Colonic mucosa (tissue), 4 donors: ENCODE measurements at regions not wholly inside any gene's neighbourhood (a gene's known extent, or its start where the extent isn't known, plus 50 kb on each side); places are given as distances from the start of the nearest gene placed in this dataset.
"Not testable (repeated sequence)": the region's sequence is repeated elsewhere in the genome, so short reads cannot be mapped to it uniquely, and the experiment has no call there.

Experiments used
- DNase-seq: peaks from one replicate; pipeline ENCODE4 v3.0.0-alpha.2; 2020
- H3K27ac ChIP-seq: fragments of 200-600 bp; one replicate; pipeline ENCODE4 v1.8.0; 2021
- H3K27me3 ChIP-seq: fragments of 200-600 bp; one replicate; pipeline ENCODE4 v1.8.0; 2021
- H3K36me3 ChIP-seq: fragments of 200-600 bp; one replicate; pipeline ENCODE4 v1.8.0; 2021
- H3K4me1 ChIP-seq: fragments of 200-600 bp; one replicate; pipeline ENCODE4 v1.8.0; 2021; ENCODE audit warnings: mild to moderate bottlenecking
- H3K4me3 ChIP-seq: fragments of 200-600 bp; one replicate; pipeline ENCODE4 v1.8.0; 2021
- H3K9ac ChIP-seq, 2 donors: one replicate each; pipeline ENCODE4 v1.7.0; 2013; ENCODE audit warnings: control low read depth in 2 of 2, low read depth in 2 of 2, low read length in 2 of 2
- H3K9me3 ChIP-seq: fragments of 200-600 bp; one replicate; pipeline ENCODE4 v1.8.0; 2021
- intact Hi-C: fragments of 100-400 bp; cut with DNase I; formaldehyde crosslinking; loops from one replicate; pipeline ENCODE4 v1.14.1; 2022
- TF ChIP-seq, protein P1 (sequence below): fragments of 200-600 bp; IDR thresholded peaks from one replicate; pipeline ENCODE4 v1.8.0; 2022; ENCODE audit warnings: antibody characterized with exemption, mild to moderate bottlenecking
- donor health status: healthy.
- donor health status: DM: no; HTN: no; CAD: no.
- donor health status: DM: no; HTN: no; CAD: no.

DNA sequence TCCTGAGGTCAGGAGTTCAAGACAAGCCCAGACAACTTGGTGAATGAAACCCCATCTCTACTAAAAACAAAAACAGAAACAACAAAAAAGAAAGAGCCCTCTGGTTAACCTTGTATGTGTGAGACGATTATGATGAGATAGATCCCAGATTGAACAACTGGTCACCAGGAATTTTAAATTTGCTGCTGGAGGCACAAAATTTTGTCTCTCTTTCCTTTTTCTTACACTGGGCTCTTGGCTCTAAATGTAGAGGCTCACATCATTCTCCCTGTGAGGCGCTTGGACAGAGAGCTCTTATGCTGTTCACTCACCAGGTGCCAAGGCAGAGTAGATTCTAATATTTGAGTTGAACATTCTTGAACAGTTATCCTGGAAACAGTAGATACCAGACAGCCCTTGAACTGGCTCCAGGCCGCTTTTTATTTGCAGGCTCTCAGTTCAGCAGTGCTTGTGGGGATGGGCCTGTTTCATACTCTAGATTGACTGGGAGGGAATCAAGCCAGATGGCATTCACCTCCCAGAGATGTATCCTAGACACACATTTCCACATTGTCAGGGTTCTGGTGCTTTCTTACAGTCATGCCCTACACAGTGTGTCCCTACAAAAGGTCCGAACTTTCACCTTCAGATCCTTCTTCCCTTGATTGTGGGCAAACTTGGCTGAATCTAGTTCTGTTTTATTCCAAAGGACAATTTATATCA lies 1159.6 kb downstream of the RPIA start:
- intact Hi-C loops = no loop called here
- DNase-seq = no peak

DNA sequence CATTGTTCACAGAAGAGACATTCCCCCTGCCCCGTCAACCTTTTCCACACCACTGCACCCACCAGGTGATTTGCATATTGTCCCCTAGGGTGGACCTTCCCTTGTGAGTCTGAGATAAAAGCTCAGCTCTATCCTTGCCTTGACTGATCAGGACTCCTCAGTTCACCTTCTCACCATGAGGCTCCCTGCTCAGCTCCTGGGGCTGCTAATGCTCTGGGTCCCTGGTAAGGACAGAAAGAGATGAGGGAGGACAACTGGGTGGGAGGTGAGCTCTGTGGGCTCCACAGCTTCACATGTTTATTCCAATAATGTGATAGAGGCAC lies 1160.1 kb downstream of the RPIA start:
- intact Hi-C loops = no loop called here
- no peak for DNase-seq
- TF ChIP-seq, protein P1, sequence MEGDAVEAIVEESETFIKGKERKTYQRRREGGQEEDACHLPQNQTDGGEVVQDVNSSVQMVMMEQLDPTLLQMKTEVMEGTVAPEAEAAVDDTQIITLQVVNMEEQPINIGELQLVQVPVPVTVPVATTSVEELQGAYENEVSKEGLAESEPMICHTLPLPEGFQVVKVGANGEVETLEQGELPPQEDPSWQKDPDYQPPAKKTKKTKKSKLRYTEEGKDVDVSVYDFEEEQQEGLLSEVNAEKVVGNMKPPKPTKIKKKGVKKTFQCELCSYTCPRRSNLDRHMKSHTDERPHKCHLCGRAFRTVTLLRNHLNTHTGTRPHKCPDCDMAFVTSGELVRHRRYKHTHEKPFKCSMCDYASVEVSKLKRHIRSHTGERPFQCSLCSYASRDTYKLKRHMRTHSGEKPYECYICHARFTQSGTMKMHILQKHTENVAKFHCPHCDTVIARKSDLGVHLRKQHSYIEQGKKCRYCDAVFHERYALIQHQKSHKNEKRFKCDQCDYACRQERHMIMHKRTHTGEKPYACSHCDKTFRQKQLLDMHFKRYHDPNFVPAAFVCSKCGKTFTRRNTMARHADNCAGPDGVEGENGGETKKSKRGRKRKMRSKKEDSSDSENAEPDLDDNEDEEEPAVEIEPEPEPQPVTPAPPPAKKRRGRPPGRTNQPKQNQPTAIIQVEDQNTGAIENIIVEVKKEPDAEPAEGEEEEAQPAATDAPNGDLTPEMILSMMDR = no peak

More for the DNA sequence above, 1159.6 kb downstream of the RPIA start:
- no peak overlapping the region for H3K4me3 ChIP-seq
- H3K36me3 ChIP-seq = no peaks in the 10 kb centered on the region
- H3K9ac ChIP-seq = no peak overlapping the region
- H3K9me3 ChIP-seq = no peaks in the 10 kb centered on the region
- H3K27me3 ChIP-seq = no peaks in the 10 kb centered on the region
- H3K27ac ChIP-seq = no peak overlapping the region
- H3K4me1 ChIP-seq = no peaks in the 10 kb centered on the region
- TF ChIP-seq, protein P1 = no peak

DNA sequence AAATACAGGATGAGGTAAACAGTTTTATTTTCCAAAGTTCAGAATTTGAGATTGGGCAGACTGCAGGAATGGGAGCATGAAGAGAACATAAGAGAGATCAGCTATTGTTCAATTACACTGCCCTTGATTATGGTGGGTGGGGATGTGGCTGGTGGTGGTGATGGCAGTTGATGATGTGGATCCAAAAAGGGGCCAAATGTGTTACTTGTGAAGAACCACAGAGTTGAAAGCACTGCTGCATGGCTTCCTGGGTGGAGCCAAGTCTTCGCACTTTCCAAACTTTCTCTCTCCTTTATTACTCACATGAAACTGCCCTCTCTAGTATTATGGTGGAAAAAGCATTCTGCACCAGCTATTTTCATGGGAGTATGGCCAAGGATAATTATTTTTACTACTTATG lies 1162.0 kb downstream of the RPIA start:
- H3K27ac ChIP-seq, H3K9me3 ChIP-seq, intact Hi-C loops, H3K9ac ChIP-seq, H3K4me1 ChIP-seq, H3K36me3 ChIP-seq, H3K4me3 ChIP-seq, DNase-seq, H3K27me3 ChIP-seq: not testable (repeated sequence)

More for the DNA sequence above, 1160.1 kb downstream of the RPIA start:
- no peaks in the 10 kb centered on the region for H3K27me3 ChIP-seq
- no peaks in the 10 kb centered on the region for H3K9me3 ChIP-seq
- no peaks in the 10 kb centered on the region for H3K36me3 ChIP-seq
- H3K27ac ChIP-seq = no peak overlapping the region
- H3K9ac ChIP-seq = no peak overlapping the region
- no peaks in the 10 kb centered on the region for H3K4me1 ChIP-seq
- no peak overlapping the region for H3K4me3 ChIP-seq

DNA sequence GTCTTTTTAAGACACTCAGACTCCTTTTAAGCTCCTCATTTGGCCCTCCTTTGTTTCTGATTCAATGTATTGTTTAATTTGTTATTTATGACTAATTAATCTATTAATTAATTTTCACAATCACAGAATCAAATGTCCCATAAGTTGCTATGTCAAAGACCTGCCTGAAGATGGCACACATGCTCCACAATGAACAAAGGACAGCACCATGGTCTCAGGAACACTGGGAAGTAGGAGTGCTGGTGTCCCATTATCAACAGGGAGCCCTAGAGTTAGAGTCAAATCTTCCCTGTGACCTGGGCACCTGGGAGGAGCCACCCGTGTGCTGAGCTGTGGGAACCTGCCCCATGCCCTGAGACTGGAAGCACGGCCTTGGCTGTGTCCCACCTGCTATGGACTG lies 1164.3 kb downstream of the RPIA start:
- H3K4me3 ChIP-seq, H3K4me1 ChIP-seq, H3K27ac ChIP-seq, H3K27me3 ChIP-seq, intact Hi-C loops, DNase-seq, H3K36me3 ChIP-seq, H3K9me3 ChIP-seq, H3K9ac ChIP-seq: not testable (repeated sequence)

DNA sequence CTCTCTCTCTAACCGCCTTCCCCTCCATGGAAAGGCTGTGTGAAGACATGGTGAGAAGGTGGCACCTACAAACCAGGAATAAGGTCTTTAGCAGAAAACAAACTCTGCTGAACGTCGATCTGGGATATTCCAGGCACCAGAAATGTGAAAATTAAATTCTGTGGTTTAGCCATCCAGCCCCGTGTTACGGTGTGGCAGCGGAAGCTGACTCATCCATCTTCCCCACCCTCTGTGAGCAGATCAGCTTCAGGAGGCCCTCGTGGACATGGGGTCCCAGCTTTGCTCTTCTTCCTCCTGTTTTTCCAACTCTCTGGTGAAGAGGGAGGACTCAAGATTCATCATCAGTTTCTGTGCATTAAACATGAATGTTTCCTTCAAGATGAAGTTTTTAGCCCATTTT lies 1164.8 kb downstream of the RPIA start:
- intact Hi-C loops, H3K27me3 ChIP-seq, H3K4me3 ChIP-seq, H3K9me3 ChIP-seq, H3K27ac ChIP-seq, H3K4me1 ChIP-seq, H3K9ac ChIP-seq, DNase-seq, H3K36me3 ChIP-seq: not testable (repeated sequence)

DNA sequence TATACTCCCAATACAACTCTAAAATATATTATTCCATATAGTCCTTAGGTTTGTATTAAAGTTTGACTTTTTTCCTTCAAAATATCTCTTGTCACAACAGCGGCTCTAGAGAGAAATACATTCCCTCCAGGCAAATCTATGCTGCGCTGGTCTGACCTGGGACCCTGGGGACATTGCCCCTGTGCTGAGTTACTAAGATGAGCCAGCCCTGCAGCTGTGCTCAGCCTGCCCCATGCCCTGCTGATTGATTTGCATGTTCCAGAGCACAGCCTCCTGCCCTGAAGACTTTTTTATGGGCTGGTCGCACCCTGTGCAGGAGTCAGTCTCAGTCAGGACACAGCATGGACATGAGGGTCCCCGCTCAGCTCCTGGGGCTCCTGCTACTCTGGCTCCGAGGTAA lies 1170.7 kb downstream of the RPIA start:
- H3K9me3 ChIP-seq, H3K27me3 ChIP-seq, H3K27ac ChIP-seq, DNase-seq, intact Hi-C loops, H3K36me3 ChIP-seq, H3K4me1 ChIP-seq, H3K4me3 ChIP-seq, H3K9ac ChIP-seq: not testable (repeated sequence)

DNA sequence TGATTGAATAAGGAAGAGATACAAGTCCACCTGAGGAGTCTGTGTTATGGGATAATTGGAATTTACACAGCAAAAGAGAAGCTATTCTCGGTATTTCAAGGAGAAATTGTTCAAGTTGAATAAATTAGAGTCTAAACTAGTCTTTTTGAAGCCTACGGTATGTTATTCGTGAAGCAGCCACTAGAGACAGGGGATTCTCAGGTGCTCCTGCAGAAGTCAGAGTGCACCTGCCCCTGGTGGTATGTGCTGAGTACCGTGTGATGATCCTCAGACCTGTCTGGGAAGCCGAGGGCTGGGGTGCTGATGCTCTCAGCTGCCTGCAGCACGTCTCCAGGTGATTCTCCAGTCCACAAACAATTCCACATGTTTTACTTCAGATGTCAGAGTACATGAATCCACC lies 1171.7 kb downstream of the RPIA start:
- H3K4me1 ChIP-seq, H3K36me3 ChIP-seq, intact Hi-C loops, DNase-seq, H3K27ac ChIP-seq, H3K9me3 ChIP-seq, H3K4me3 ChIP-seq, H3K9ac ChIP-seq, H3K27me3 ChIP-seq: not testable (repeated sequence)

DNA sequence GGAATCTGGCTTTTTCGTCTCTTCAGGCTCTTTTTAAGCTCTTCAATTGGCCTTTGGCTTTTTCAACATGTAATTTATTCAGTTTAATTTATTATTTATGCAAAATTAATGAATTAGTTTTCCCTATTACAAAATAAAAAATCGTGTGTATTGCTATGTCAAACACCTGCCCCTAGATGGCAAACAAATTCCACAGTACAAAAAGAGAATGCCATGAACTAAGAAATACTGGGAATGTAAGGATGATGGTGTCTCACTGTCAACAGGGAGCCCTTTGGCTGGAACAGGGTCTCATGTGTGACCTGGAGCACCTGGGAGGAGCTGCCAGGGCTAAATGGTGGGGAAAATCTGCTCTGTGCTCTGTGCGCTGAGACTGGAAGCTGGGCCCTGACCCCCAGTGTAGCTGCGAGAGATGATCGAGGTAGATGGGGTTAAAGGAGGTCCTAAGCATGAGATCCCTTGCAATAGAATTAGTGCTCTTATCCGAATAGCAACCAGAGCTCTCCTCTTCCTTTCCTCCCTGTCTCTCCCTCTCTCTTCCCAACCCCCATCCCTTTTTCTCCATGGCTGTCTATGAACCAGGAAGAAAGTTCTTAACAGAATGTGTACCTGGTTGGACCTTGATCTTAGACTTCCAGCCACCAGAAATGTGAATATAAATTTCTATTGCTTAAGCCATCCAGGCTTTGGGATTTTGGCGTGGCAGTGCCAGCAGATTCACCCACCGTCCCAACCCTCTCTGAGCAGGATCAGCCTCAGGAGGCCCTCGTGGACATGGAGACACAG lies 1183.5 kb downstream of the RPIA start:
- H3K27me3 ChIP-seq, intact Hi-C loops, H3K9ac ChIP-seq, H3K27ac ChIP-seq, H3K4me1 ChIP-seq, H3K4me3 ChIP-seq, H3K9me3 ChIP-seq, DNase-seq, H3K36me3 ChIP-seq: not testable (repeated sequence)

DNA sequence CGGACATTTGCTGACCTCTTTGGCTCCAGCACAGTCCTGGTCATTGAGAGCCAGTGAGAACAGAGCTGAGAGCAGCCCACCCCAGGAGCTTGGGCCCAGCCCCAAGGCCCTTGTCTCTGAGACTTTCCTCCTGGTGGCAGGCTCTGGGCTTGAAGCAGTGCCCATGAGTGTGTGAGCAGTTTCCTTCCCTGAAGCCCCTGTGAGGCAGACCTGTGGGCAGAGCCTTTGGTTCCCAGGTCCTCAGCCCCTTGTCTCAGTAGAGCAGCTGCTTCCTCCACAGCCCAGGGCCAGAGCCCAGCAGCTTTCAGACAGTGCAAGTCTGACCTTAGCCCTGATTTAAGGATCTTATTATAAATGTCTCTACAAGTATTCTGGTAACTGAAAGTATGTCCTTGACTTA lies 1185.0 kb downstream of the RPIA start:
- DNase-seq, H3K4me1 ChIP-seq, H3K36me3 ChIP-seq, H3K4me3 ChIP-seq, H3K27me3 ChIP-seq, intact Hi-C loops, H3K9me3 ChIP-seq, H3K27ac ChIP-seq, H3K9ac ChIP-seq: not testable (repeated sequence)

DNA sequence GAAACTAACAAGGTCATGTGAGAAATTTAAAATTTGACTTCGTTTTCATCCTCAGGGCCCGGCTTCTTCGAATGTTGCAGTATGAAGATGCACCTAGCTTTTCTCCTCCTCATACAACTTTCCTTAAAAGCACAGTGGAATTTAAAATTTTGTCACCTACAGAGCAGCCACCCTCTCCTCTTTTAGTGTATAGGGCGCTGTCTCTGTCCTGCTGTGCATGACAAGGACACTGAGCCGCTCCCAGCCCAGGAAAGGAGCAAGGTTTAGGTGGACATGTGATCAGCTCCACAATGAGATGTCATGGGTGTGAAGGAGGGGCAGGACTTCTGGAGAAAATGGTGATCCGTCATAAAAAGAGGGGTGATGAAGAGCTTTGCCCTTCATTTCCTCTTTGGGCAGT lies 1185.4 kb downstream of the RPIA start:
- DNase-seq, intact Hi-C loops, H3K27me3 ChIP-seq, H3K4me3 ChIP-seq, H3K27ac ChIP-seq, H3K36me3 ChIP-seq, H3K9me3 ChIP-seq, H3K9ac ChIP-seq, H3K4me1 ChIP-seq: not testable (repeated sequence)

DNA sequence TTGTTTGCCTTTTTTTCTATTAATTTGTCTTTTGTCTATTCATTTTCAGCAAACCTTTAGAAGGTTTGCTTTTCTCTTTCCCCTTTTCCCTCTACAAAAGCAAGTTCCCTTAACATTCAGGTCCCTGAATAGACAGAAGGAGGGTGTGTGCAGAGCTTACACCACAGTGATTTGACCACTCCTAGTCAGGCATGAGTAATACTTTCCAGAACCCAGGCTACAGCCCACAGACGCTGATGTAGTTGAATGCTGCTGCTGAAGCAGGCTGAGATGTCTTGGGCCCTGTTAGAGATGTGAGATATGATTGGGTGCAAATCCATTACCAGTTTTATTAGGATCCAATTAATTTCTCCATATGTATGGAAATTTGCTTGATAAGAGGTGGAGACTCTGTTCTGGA lies 1191.4 kb downstream of the RPIA start:
- H3K27me3 ChIP-seq, H3K36me3 ChIP-seq, H3K4me1 ChIP-seq, H3K27ac ChIP-seq, intact Hi-C loops, H3K9ac ChIP-seq, DNase-seq, H3K9me3 ChIP-seq, H3K4me3 ChIP-seq: not testable (repeated sequence)

DNA sequence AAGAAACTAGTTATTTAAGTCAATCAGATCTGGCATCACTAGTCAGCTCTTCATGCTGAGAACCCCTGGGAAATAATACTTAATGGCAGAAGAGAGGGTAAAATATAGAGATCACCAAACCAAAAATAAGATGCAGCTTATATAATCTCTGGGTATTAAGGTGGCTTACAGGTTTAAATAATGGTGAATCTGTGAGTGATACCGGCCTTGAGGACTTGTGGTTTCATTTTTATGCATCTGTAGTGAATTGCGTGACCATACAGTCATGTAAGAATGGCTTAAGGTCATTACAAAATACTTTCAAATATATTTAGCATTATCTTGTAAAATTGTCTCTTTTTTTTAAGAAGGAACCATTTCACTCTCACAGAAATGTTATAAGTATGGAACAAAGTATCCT lies 1192.2 kb downstream of the RPIA start:
- H3K27me3 ChIP-seq, DNase-seq, H3K9ac ChIP-seq, H3K9me3 ChIP-seq, intact Hi-C loops, H3K36me3 ChIP-seq, H3K4me3 ChIP-seq, H3K27ac ChIP-seq, H3K4me1 ChIP-seq: not testable (repeated sequence)
